ENCODE measurements at regions not wholly inside any gene's neighbourhood (a gene's known extent, or its start where the extent isn't known, plus 50 kb on each side); places are given as distances from the start of the nearest gene placed in this dataset.

GRCh38 chr5:167152561-167152960, 1138.9 kb upstream of the WWC1 start:
- ATAC-seq (no peak), DNase-seq (ENCODE audit: low spot score) (no peak)
- intact Hi-C loops (cut with DNase I) = no loop called here

DNA sequence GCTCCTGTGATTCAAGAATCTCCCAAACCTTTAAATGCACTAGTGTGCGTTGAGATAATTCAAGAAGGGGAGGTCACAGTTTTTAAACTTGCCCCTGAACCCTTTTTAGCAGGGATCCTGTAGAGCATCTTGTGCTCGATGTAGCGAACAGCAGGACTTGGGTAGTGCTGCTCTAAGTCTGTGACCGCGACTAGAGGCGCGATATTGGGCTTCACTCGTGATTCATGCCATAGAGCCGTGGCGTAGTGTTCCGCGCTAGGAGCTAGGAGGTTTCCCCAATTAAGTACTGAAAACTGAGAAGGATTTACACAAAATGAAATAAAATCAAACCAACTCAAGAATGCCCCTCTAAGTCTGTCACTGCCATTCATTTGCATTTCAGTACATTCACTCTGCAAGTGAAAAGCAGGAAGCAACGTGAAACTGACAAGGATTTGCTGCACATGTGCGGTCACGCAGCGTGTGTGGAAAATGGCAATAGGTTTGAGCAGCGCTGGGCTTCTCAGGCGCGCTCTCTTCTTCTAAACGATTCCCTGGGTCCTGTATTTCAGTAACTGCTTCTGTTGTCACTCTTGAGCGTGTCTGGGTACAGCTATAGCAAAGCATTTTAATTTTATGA, 1135.9 kb upstream of the WWC1 start:
- ATAC-seq (no peak), DNase-seq (ENCODE audit: low spot score) (no peak)
- intact Hi-C loops (cut with DNase I) = no loop called here

GRCh38 chr5:167156446-167156845, 1135.0 kb upstream of the WWC1 start:
- ATAC-seq (no peak), DNase-seq (ENCODE audit: low spot score) (no peak)
- intact Hi-C loops (cut with DNase I) = no loop called here

DNA sequence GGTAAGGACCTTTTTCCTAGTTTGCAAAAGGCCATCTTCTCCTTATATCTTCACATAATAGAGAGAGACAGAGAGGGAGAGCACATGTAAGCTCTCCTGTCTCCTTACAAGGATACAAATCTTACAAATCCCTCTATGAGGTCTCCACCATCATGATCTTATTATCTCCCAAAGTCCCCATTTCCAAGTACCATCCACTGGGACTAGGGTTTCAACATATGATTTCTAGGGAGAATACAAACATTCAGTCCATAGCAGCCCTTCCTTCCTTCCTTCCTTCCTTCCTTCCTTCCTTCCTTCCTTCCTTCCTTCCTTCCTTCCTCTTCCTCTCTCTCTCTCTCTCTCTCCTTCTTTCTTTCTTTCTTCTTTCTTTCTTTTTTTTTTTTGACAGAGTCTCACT, 1132.9 kb upstream of the WWC1 start:
- intact Hi-C loops (cut with DNase I) = no loop called here
- DNase-seq (ENCODE audit: low spot score) (no peak), ATAC-seq (no peak)

- DNase-seq (ENCODE audit: low spot score) (no peak), ATAC-seq (no peak)
- intact Hi-C loops (cut with DNase I) = no loop called here
Observed at GRCh38 chr5:167160388-167160787, 1131.1 kb upstream of the WWC1 start.

- intact Hi-C loops (cut with DNase I) = no loop called here
- no peak for ATAC-seq
- no peak for DNase-seq (ENCODE audit: low spot score)
Observed at GRCh38 chr5:167166696-167167095, 1124.7 kb upstream of the WWC1 start.

- no peak for DNase-seq (ENCODE audit: low spot score)
- intact Hi-C loops (cut with DNase I) = no loop called here
- ATAC-seq = no peak
Observed at GRCh38 chr5:167167191-167167795, 1124.2 kb upstream of the WWC1 start.

DNA sequence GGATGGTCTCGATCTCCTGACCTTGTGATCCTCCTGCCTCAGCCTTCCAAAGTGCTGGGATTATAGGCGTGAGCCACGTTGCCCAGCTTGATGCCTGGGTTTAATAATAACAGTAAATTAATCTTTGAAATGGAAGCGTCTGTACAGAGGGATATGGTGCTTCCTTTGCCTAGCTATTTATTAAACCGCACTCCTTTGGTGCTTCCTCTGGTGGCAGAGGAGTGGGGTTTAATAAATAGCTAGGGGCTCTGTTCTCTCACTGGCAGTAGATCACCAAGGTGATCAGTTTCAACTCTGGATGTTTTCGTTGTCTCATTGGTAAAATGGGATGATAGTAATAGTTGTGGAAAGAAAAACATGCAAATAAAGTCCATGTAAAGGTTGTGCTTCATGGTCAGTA, 1122.5 kb upstream of the WWC1 start:
- no peak for DNase-seq (ENCODE audit: low spot score)
- intact Hi-C loops (cut with DNase I) = no loop called here
- no peak for ATAC-seq

DNA sequence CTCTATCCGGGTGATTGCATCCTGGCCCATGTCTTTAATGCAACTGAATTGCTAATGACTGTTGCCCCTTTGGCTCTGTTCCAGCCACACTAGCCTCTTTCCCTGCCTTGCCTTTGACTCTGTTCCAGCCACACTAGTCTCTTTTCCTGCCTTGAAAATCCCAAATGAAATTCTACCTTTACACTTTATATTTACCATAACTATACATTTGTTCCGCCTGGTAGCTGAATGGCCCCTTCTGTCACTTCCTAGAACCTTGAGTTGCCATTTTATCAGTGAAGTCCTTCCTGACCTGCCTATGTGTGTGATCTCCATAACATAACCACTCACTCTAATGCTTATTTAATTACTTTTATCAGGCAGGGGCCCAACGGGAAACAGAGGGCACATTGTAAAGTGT, 1120.4 kb upstream of the WWC1 start:
- no peak for ATAC-seq
- DNase-seq (ENCODE audit: low spot score) = no peak
- intact Hi-C loops (cut with DNase I) = no loop called here

DNA sequence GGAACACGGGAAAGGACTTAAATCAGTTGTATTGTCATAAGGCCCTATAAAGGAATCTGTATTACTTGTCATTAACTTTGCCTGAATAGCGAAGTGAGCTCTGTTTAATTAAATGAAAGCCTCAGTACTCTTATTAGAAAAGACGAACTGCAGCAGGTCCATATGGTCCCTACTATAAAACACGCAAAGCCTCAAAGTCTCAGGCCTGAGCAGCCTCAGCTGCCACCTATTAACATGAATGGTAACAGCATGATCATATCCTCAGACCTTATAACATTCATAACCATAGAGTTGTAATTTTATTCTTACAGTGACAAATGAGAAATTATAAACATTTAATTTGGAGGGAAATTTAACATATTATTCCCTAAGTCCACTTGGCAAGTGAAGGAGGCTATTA, 1113.7 kb upstream of the WWC1 start:
- ATAC-seq (no peak), DNase-seq (ENCODE audit: low spot score) (no peak)
- intact Hi-C loops (cut with DNase I) = no loop called here

DNA sequence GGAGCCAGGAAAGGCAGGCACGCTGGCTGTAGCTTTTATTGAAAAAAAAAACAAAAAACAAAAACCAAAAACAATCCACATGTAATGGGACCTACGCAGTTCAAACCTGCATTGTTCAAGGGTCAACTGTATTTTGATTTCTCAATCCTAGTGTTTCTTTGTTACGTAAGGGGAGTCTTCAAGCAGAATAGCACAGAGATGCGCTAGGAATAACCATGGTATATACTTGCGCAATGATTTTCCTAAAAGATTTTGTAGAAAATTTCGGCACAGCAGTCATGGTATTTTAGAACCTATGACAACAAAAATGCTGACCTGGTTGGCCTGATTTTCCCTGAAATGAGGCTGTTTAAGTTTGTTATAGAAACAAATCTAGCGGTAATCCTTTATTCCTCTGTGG, 1110.5 kb upstream of the WWC1 start:
- intact Hi-C loops (cut with DNase I) = no loop called here
- ATAC-seq = no peak

GRCh38 chr5:167205881-167206280, 1085.6 kb upstream of the WWC1 start:
- no peak for DNase-seq (ENCODE audit: low spot score)
- intact Hi-C loops (cut with DNase I) = no loop called here
- no peak for ATAC-seq

More for the DNA sequence above, 1110.5 kb upstream of the WWC1 start:
- no peak for DNase-seq (ENCODE audit: low spot score)

DNA sequence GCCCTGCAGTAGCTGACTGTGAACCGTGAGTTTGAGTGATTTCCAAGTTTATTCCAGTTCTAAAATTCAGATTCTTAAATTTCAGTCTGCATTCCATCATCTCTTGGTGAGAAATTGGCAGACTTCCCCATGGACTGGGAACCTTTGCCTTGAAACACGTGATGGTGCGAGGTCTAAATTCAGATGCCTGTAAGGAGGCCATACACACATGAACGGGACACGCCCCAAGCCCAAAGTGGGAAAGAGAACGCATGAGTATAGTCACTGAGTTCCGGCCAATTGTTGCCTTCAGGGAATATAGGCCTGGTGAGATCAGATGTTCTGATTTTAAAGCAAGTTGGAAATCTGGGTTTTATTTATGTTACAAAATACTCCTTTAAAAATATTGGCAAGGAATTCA, 1084.4 kb upstream of the WWC1 start:
- DNase-seq (ENCODE audit: low spot score) (no peak), ATAC-seq (peak; percentile 44)
- intact Hi-C loops (cut with DNase I) = no loop called here

DNA sequence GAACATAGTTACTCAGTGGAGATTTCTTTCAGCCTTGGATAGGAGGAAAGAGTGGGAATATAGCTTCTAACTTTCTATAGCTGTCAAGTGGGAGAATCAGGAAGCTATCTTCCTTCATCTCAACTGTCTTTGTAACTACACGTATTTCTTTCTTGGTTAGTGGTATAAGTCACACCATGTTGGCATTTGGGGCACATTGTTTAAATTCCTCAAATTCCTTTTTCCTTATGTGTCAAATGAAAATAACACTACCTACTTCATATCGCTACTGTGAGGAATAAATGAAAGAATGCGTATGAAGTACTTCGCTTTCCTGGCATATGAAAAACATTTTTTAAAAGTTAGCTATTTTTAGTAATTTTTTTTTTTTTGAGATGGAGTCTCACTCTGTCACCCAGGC, 1082.5 kb upstream of the WWC1 start:
- DNase-seq (ENCODE audit: low spot score) = no peak
- intact Hi-C loops (cut with DNase I) = no loop called here
- ATAC-seq = no peak

DNA sequence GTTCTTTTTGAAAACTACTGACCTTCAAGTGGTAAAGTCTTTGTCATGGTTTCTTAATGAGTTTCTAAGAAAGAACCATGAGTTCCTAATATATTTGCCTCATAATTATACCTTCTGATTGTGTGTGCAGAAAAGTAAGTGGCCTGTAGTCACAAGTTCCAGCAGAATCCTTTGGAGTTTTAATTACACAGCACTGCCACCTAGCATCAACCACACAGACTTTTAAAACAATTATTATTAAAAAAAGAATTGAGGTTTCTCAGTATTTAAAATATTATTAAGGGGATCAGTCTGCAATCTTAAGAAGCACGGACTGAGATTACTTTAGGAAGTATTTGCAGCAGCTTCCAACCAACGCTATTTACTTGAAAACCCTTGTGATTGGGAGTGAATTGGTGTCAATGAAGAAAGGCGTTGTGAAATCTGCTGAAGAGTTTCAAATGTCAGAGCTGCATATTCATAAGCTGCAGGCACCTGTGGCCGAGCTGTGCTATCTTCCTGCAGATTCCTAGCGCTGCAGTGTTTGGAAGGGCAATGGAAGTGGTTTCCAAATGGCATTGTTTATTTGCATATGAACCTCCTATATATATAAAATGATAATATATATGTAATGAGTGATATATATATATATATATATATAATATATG, 1074.2 kb upstream of the WWC1 start:
- ATAC-seq (no peak), DNase-seq (ENCODE audit: low spot score) (no peak)
- intact Hi-C loops (cut with DNase I) = no loop called here

- intact Hi-C loops (cut with DNase I) = no loop called here
- no peak for ATAC-seq
- DNase-seq (ENCODE audit: low spot score) = no peak
Observed at GRCh38 chr5:167219298-167219697, 1072.1 kb upstream of the WWC1 start.

DNA sequence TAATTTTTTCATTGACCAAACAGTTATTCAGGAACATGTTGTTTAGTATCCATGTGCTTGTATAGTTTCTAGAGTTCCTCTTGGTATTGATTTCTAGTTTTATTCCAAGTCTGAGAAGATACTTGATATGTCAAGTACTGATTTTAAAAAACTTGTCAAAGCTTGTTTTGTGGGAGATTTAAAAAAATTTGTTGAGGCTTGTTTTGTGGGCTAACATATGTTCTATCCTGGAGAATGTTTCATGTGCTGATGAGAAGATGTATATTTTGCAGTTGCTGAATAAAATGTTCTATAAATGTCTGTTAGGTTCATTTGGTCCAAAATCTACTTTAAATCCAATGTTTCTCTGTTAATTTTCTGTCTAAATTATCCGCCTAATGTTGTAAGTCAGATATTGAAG, 1065.1 kb upstream of the WWC1 start:
- DNase-seq (ENCODE audit: low spot score) = no peak
- intact Hi-C loops (cut with DNase I) = no loop called here
- no peak for ATAC-seq

DNA sequence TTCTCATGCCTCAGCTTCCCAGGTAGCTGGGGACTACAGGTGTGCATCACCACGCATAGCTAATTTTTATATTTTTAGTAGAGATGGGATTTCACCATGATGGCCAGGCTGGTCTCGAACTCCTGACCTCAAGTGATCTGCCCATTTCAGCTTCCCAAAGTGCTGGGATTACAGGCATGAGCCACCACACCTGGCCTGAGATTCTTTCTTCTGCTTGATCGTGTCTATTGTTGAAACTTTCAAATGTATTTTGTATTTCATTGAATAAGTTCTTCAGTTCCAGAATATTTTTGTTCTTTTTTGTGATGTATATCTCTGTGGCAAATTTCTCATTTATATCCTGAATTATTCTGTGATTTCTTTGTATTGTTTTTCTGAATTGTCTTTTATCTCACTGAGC, 1063.3 kb upstream of the WWC1 start:
- DNase-seq (ENCODE audit: low spot score) = no peak
- ATAC-seq = no peak
- intact Hi-C loops (cut with DNase I) = no loop called here

GRCh38 chr5:167229751-167230150, 1061.7 kb upstream of the WWC1 start:
- intact Hi-C loops (cut with DNase I) = no loop called here
- no peak for DNase-seq (ENCODE audit: low spot score)
- no peak for ATAC-seq

DNA sequence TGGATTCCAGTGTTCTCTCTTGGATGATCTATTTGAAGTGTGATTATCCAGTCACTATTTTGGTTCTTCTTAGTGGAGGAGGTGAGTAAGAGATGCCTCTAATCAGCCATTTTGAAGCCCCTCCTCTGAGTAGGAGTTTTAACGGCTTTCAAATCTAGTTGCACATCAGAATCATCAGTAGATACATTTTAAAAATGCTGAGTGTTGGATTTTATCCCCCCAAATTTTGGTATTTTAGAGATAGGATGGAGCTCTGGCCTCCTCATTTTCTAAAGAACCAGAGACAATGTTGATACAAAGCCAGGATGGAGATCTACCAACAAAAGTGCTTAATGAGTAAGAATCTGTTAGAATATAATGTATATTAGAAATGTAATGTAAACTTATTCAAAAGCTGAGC, 1061.0 kb upstream of the WWC1 start:
- intact Hi-C loops (cut with DNase I) = no loop called here
- DNase-seq (ENCODE audit: low spot score) = no peak
- ATAC-seq = no peak

Measured in sciatic nerve (tissue), 2 donors.